A673 (cell line): ENCODE measurements at regions not wholly inside any gene's neighbourhood (a gene's known extent, or its start where the extent isn't known, plus 50 kb on each side); places are given as distances from the start of the nearest gene placed in this dataset.

ENCODE experiments used
- EZH2 ChIP-seq: fragments of 200-600 bp; sonication (generic); IDR thresholded peaks from 2 replicates; pipeline ENCODE4 v1.6.1; 2017; ENCODE audit warnings: borderline replicate concordance, low read depth, mild to moderate bottlenecking, mixed read lengths, antibody characterized with exemption, low read length; ENCODE audit not compliant: poor library complexity, severe bottlenecking
- TF ChIP-seq, protein P1 (sequence below): fragments of 300-800, 200-600 bp; sonication (generic); conservative IDR thresholded peaks from 2 replicates; pipeline ENCODE4 v1.5.1; 2017; ENCODE audit warnings: low read depth, mild to moderate bottlenecking, antibody characterized with exemption, low read length, moderate library complexity, mixed read lengths

DNA sequence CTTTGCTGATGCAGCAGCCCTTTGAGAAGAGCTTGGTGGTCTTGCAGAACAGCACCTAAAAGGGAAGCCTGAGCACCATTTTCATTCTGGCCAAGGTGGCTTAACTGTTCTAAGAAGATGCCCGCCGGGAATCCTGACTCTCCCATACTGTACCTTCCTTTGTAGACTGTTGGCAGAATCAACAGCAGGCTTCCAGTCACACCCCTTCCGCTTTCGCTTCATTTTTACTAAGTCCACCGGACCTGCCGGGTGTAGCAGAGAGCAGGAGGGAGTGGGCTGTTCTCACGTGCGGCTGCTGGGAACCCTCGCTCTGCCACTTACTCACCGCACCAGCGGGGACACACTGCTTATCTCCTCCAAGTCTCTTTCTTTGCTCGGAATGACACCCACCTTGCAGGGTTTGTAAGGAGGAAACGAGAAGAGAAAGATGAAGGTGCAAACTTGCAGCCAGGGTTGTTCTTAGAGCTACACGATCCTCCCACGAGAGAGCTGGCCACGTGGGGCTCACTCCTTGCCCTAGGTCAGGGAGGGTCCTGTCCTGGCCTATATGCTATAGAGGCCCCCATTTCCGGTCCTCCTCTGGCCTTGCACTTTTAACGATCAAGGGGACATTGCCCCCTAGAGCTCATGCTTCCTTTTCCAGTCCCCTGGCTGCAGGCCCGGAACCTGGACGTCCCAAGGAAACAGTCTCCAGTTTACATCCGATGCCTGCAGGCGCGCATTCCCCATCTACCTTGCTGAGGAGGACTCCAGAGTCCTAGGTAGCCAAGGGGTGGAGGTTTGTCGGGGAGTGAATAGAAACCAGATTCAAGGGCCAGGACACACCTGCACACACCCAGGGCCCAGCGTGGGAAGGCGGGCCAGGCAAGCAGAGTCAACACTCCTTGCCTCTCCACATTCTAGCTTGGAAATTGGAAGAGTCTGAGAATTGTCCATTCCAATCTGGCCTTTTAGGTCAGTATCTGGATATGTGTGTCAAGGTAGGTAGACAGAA lies 453.6 kb downstream of the IRS2 start:
- TF ChIP-seq, protein P1, sequence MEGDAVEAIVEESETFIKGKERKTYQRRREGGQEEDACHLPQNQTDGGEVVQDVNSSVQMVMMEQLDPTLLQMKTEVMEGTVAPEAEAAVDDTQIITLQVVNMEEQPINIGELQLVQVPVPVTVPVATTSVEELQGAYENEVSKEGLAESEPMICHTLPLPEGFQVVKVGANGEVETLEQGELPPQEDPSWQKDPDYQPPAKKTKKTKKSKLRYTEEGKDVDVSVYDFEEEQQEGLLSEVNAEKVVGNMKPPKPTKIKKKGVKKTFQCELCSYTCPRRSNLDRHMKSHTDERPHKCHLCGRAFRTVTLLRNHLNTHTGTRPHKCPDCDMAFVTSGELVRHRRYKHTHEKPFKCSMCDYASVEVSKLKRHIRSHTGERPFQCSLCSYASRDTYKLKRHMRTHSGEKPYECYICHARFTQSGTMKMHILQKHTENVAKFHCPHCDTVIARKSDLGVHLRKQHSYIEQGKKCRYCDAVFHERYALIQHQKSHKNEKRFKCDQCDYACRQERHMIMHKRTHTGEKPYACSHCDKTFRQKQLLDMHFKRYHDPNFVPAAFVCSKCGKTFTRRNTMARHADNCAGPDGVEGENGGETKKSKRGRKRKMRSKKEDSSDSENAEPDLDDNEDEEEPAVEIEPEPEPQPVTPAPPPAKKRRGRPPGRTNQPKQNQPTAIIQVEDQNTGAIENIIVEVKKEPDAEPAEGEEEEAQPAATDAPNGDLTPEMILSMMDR: no peak
- no peak for TF ChIP-seq EZH2
